ENCODE measurements at regions not wholly inside any gene's neighbourhood (a gene's known extent, or its start where the extent isn't known, plus 50 kb on each side); places are given as distances from the start of the nearest gene placed in this dataset.

GRCh38 chr2:217396586-217396985 lies 536.7 kb upstream of the TNP1 start:
- DNase-seq (ENCODE audit: low read depth) = no peak
- no peak overlapping the region for H3K4me3 ChIP-seq (ENCODE audit: control insufficient read depth, low read depth, low read length)
- TF ChIP-seq CTCF (IDR thresholded peaks at IDR 0.05; ENCODE audit: control insufficient read depth, insufficient read depth, low read depth, low read length, missing control alignments) = no peak

GRCh38 chr2:217396165-217396564 lies 536.3 kb upstream of the TNP1 start:
- DNase-seq (ENCODE audit: low read depth) = peak; percentile 23

GRCh38 chr2:217394510-217395351 lies 534.9 kb upstream of the TNP1 start:
- DNase-seq (ENCODE audit: low read depth) = no peak
- TF ChIP-seq CTCF (IDR thresholded peaks at IDR 0.05; ENCODE audit: control insufficient read depth, insufficient read depth, low read depth, low read length, missing control alignments) = no peak
- no peak overlapping the region for H3K4me3 ChIP-seq (ENCODE audit: control insufficient read depth, low read depth, low read length)

More at GRCh38 chr2:217396165-217396564, 536.3 kb upstream of the TNP1 start:
- H3K4me3 ChIP-seq (ENCODE audit: control insufficient read depth, low read depth, low read length) = no peak overlapping the region
- TF ChIP-seq CTCF (IDR thresholded peaks at IDR 0.05; ENCODE audit: control insufficient read depth, insufficient read depth, low read depth, low read length, missing control alignments) = no peak

- TF ChIP-seq CTCF (IDR thresholded peaks at IDR 0.05; ENCODE audit: control insufficient read depth, insufficient read depth, low read depth, low read length, missing control alignments) = no peak
- no peak overlapping the region for H3K4me3 ChIP-seq (ENCODE audit: control insufficient read depth, low read depth, low read length)
- DNase-seq (ENCODE audit: low read depth) = peak; percentile 74
These were observed 533.7 kb upstream of the TNP1 start for GRCh38 chr2:217393585-217394032.

GRCh38 chr2:217392930-217393584 lies 533.2 kb upstream of the TNP1 start:
- TF ChIP-seq CTCF (IDR thresholded peaks at IDR 0.05; ENCODE audit: control insufficient read depth, insufficient read depth, low read depth, low read length, missing control alignments) = no peak
- no peak for DNase-seq (ENCODE audit: low read depth)
- H3K4me3 ChIP-seq (ENCODE audit: control insufficient read depth, low read depth, low read length) = no peak overlapping the region

GRCh38 chr2:217387776-217388387 lies 528.0 kb upstream of the TNP1 start:
- no peak for TF ChIP-seq CTCF (IDR thresholded peaks at IDR 0.05; ENCODE audit: control insufficient read depth, insufficient read depth, low read depth, low read length, missing control alignments)
- no peak overlapping the region for H3K4me3 ChIP-seq (ENCODE audit: control insufficient read depth, low read depth, low read length)
- DNase-seq (ENCODE audit: low read depth) = no peak
